ENCODE measurements at regions not wholly inside any gene's neighbourhood (a gene's known extent, or its start where the extent isn't known, plus 50 kb on each side); places are given as distances from the start of the nearest gene placed in this dataset.

GRCh38 chr20:43809206-43809819, 82.5 kb upstream of the GTSF1L start:
- DNase-seq, result no peak
- H3K27me3 ChIP-seq (ENCODE audit: control insufficient read depth, insufficient read depth, low read length), result no peaks in the 10 kb centered on the region
- H3K23ac ChIP-seq (ENCODE audit: low read depth, low read length), result no peak overlapping the region
- no peaks in the 10 kb centered on the region for H3K79me1 ChIP-seq (ENCODE audit: low read depth in 1 of 2, low read length in 2 of 2)
- intact Hi-C loops (cut with micrococcal nuclease) (no loop called here), dilution Hi-C loops (cut with HindIII; ENCODE audit: low sequenced_read_pairs, unreplicated experiment) (no loop called here), in situ Hi-C loops (cut with MboI; ENCODE audit: low sequenced_read_pairs) (no loop called here)
- no peak overlapping the region for H2BK120ac ChIP-seq (ENCODE audit: low read depth, low read length)
- H3K27ac ChIP-seq (ENCODE audit: insufficient read depth, low read length), result no peak overlapping the region
- no peak overlapping the region for H3K9ac ChIP-seq (ENCODE audit: low read depth, low read length)
- H2BK5ac ChIP-seq (ENCODE audit: low read depth, low read length, poor library complexity, severe bottlenecking), result no peak overlapping the region
- CTCF ChIA-PET, result no interaction called here
- no peak overlapping the region for H4K91ac ChIP-seq (ENCODE audit: insufficient read depth, low read depth, low read length)
- no peak overlapping the region for H3K56ac ChIP-seq (ENCODE audit: extremely low read depth, insufficient read depth, low read length)
- H2BK15ac ChIP-seq (ENCODE audit: low read depth, low read length), result no peak overlapping the region
- no peak overlapping the region for H4K8ac ChIP-seq (ENCODE audit: low read depth in 2 of 2, low read length in 2 of 2)
- H2AK9ac ChIP-seq (replicated peaks; ENCODE audit: low read depth, low read length, poor library complexity), result no peak overlapping the region
- H3K9me1 ChIP-seq (ENCODE audit: insufficient read depth, low read length), result no peaks in the 10 kb centered on the region
- no peak overlapping the region for H4K5ac ChIP-seq (ENCODE audit: low read depth, low read length)
- H2BK20ac ChIP-seq (ENCODE audit: low read depth, low read length), result no peak overlapping the region
- H3K4me1 ChIP-seq (ENCODE audit: control insufficient read depth, insufficient read depth, low read length), result no peaks in the 10 kb centered on the region
- WGBS, 2 experiments (ENCODE audit: extremely low coverage in 2 of 2, insufficient read length in 1 of 2), result no CpG with 5 or more reads among the region's 4 CpGs
- POLR2A ChIA-PET (ENCODE audit: unreplicated experiment), result no interaction called here
- no peak overlapping the region for H3K4ac ChIP-seq (ENCODE audit: low read depth, low read length)
- TF ChIP-seq MAZ (IDR thresholded peaks at IDR 0.05; ENCODE audit: borderline replicate concordance, low read depth, low read length) (no peak), RCOR1 (IDR thresholded peaks at IDR 0.05; ENCODE audit: insufficient replicate concordance, low read length) (no peak), BHLHE40 (IDR thresholded peaks at IDR 0.05; ENCODE audit: low read depth, low read length) (no peak), MAFK (IDR thresholded peaks at IDR 0.05; ENCODE audit: low read depth, low read length) (no peak), FOS (IDR thresholded peaks at IDR 0.05; ENCODE audit: low read depth, low read length) (no peak), RFX5 (IDR thresholded peaks at IDR 0.05; ENCODE audit: low read depth, low read length) (no peak), ELK1 (IDR thresholded peaks at IDR 0.05; ENCODE audit: borderline replicate concordance, low read depth, low read length) (no peak), USF2 (IDR thresholded peaks at IDR 0.05; ENCODE audit: low read depth, low read length) (no peak), CHD1 (IDR thresholded peaks at IDR 0.05; ENCODE audit: low read depth, low read length) (no peak), SMC3 (IDR thresholded peaks at IDR 0.05; ENCODE audit: low read depth, low read length) (no peak), MXI1 (IDR thresholded peaks at IDR 0.05; ENCODE audit: borderline replicate concordance, low read depth, low read length) (no peak), CEBPB (IDR thresholded peaks at IDR 0.05; ENCODE audit: low read depth, low read length) (no peak), CTCF (conservative IDR thresholded peaks at IDR 0.05; ENCODE audit: low read depth, low read length) (no peak), POLR2A (IDR thresholded peaks at IDR 0.05; ENCODE audit: low read depth, low read length) (no peak), NFE2L2 (IDR thresholded peaks at IDR 0.05; ENCODE audit: low read depth, low read length) (no peak), RAD21 (IDR thresholded peaks at IDR 0.05; ENCODE audit: low read length) (no peak)
- no TSS peak for BruUV-seq (replicated peaks)
- peaks cover 5% of the 10 kb centered on the region for H3K9me3 ChIP-seq (ENCODE audit: control insufficient read depth, insufficient read depth, low read length)
- H3K4me3 ChIP-seq (ENCODE audit: insufficient read depth, low read depth, low read length), result no peak overlapping the region
- no peaks in the 10 kb centered on the region for H4K20me1 ChIP-seq (ENCODE audit: insufficient read depth, low read length)
- no peak for ATAC-seq (ENCODE audit: low read depth)
- H3K36me3 ChIP-seq (ENCODE audit: control insufficient read depth, insufficient read depth, low read length), result no peaks in the 10 kb centered on the region
- H3K18ac ChIP-seq (ENCODE audit: low read depth, low read length), result no peak overlapping the region
- no peak overlapping the region for H3K4me2 ChIP-seq (ENCODE audit: low read depth, low read length)
- H2AFZ ChIP-seq (replicated peaks; ENCODE audit: low read length, poor library complexity), result no peak overlapping the region
- H3K14ac ChIP-seq (replicated peaks; ENCODE audit: low read depth, low read length), result no peak overlapping the region
- no peak overlapping the region for H2AK5ac ChIP-seq (ENCODE audit: low read depth, low read length)
